ENCODE measurements at regions not wholly inside any gene's neighbourhood (a gene's known extent, or its start where the extent isn't known, plus 50 kb on each side); places are given as distances from the start of the nearest gene placed in this dataset.

DNA sequence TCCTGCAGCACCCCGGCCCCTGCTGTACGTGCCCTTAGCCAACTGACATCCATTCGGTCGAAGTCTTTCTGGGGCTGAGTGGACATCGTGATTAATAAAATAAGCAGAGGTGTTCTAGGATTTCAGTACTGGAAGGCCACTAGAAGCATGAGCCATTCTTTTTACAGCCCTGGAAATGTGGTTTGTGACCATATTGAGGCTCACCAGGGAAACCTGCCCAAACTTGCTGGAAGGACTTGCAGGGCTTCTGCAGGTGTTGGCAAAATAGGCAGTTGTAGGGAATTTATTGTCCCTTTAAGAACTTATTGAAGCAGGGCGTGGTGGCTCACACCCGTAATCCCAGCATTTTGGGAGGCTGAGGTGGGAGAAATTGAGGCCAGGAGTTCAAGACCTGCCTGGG is 80.8 kb downstream of the DOP1B start:
- TF ChIP-seq, protein P1, sequence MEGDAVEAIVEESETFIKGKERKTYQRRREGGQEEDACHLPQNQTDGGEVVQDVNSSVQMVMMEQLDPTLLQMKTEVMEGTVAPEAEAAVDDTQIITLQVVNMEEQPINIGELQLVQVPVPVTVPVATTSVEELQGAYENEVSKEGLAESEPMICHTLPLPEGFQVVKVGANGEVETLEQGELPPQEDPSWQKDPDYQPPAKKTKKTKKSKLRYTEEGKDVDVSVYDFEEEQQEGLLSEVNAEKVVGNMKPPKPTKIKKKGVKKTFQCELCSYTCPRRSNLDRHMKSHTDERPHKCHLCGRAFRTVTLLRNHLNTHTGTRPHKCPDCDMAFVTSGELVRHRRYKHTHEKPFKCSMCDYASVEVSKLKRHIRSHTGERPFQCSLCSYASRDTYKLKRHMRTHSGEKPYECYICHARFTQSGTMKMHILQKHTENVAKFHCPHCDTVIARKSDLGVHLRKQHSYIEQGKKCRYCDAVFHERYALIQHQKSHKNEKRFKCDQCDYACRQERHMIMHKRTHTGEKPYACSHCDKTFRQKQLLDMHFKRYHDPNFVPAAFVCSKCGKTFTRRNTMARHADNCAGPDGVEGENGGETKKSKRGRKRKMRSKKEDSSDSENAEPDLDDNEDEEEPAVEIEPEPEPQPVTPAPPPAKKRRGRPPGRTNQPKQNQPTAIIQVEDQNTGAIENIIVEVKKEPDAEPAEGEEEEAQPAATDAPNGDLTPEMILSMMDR (IDR thresholded peaks at IDR 0.05): no peak
- H3K27me3 ChIP-seq: no peaks in the 10 kb centered on the region
- intact Hi-C loops (cut with DNase I): no loop called here
- no peak overlapping the region for H3K4me3 ChIP-seq
- H3K4me1 ChIP-seq: no peaks in the 10 kb centered on the region
- H3K36me3 ChIP-seq: peaks cover 4% of the 10 kb centered on the region
- no peak overlapping the region for H3K9ac ChIP-seq (ENCODE audit: low read depth in 2 of 2, low read length in 2 of 2)
- no peaks in the 10 kb centered on the region for H3K9me3 ChIP-seq
- no peak overlapping the region for H3K27ac ChIP-seq
- no peak for DNase-seq

DNA sequence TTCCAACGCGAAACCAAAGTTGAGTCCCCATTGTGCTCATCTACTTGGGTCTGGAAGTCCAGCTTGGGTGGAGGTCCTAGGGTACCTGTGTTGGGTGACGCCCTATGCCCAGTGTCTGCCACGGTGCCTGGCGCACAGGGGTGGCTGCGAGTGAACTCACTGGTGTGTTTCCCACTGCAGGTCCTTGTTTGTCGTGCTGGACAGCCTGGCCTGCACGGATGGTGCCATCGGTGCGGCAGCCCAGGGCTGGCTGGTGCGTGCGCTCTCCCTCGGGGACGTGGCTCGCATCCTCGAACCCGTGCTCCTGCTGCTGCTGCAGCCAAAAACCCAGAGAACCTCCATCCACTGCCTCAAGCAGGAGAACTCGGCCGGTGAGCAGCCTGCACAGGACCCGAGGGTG is 80.4 kb upstream of the MORC3 start:
- Histone ChIP-seq H3K27ac (no peak overlapping the region), H3K4me3 (no peak overlapping the region), H3K4me1 (no peaks in the 10 kb centered on the region), H3K36me3 (peaks cover 4% of the 10 kb centered on the region), H3K27me3 (no peaks in the 10 kb centered on the region), H3K9me3 (no peaks in the 10 kb centered on the region), H3K9ac (ENCODE audit: low read depth in 2 of 2, low read length in 2 of 2) (no peak overlapping the region)
- intact Hi-C loops (cut with DNase I): no loop called here
- DNase-seq: no peak
- TF ChIP-seq, protein P1 (IDR thresholded peaks at IDR 0.05): no peak

- TF ChIP-seq, protein P1 (IDR thresholded peaks at IDR 0.05): no peak
- Histone ChIP-seq H3K9ac (ENCODE audit: low read depth in 2 of 2, low read length in 2 of 2) (no peak overlapping the region), H3K27ac (no peak overlapping the region), H3K4me1 (no peaks in the 10 kb centered on the region), H3K27me3 (no peaks in the 10 kb centered on the region), H3K9me3 (no peaks in the 10 kb centered on the region), H3K36me3 (peaks cover 10% of the 10 kb centered on the region), H3K4me3 (no peak overlapping the region)
- no peak for DNase-seq
- intact Hi-C loops (cut with DNase I): no loop called here
Measured at GRCh38 chr21:36241717-36242116, 78.3 kb upstream of the MORC3 start.

GRCh38 chr21:36245115-36245514 is 74.9 kb upstream of the MORC3 start:
- H3K9me3 ChIP-seq: no peaks in the 10 kb centered on the region
- TF ChIP-seq, protein P1 (IDR thresholded peaks at IDR 0.05): no peak
- peaks cover 13% of the 10 kb centered on the region for H3K36me3 ChIP-seq
- no peak overlapping the region for H3K4me3 ChIP-seq
- H3K27me3 ChIP-seq: no peaks in the 10 kb centered on the region
- no peaks in the 10 kb centered on the region for H3K4me1 ChIP-seq
- no peak for DNase-seq
- intact Hi-C loops (cut with DNase I): no loop called here
- no peak overlapping the region for H3K9ac ChIP-seq (ENCODE audit: low read depth in 2 of 2, low read length in 2 of 2)
- no peak overlapping the region for H3K27ac ChIP-seq

GRCh38 chr21:36245649-36246048 is 74.3 kb upstream of the MORC3 start:
- Histone ChIP-seq H3K9me3 (no peaks in the 10 kb centered on the region), H3K27ac (no peak overlapping the region), H3K4me3 (no peak overlapping the region), H3K9ac (ENCODE audit: low read depth in 2 of 2, low read length in 2 of 2) (no peak overlapping the region), H3K27me3 (no peaks in the 10 kb centered on the region), H3K4me1 (no peaks in the 10 kb centered on the region), H3K36me3 (peaks cover 13% of the 10 kb centered on the region)
- TF ChIP-seq, protein P1 (IDR thresholded peaks at IDR 0.05): no peak
- intact Hi-C loops (cut with DNase I): no loop called here
- no peak for DNase-seq

All from colonic mucosa (tissue), 4 donors.